Naive thymus-derived CD4-positive, alpha-beta T cell (primary cell): ENCODE measurements at regions not wholly inside any gene's neighbourhood (a gene's known extent, or its start where the extent isn't known, plus 50 kb on each side); places are given as distances from the start of the nearest gene placed in this dataset.

ENCODE experiments used
- ATAC-seq: fragments of 150-1000 bp; cut with Tn5 transposase; 2 replicates; pipeline ENCODE4 v1.10.0; 2021; ENCODE audit warnings: mild to moderate bottlenecking, moderate library complexity
- CTCF ChIA-PET: fragments of 350-600 bp; sonication (Branson Sonifier 250); formaldehyde crosslinking; loops from one replicate; lab custom pipeline; 2021; ENCODE audit warnings: antibody characterized with exemption; lab: Charles Lee
- POLR2A ChIA-PET: fragments of 350-600 bp; sonication (Branson Sonifier 250); formaldehyde crosslinking; loops from one replicate; lab custom pipeline; 2021; ENCODE audit warnings: antibody characterized with exemption, inconsistent platforms; lab: Charles Lee
- DNase-seq, 9 donors: peaks; one replicate each; pipeline versions ENCODE4 v3.0.0 to v3.0.0-alpha.2; 2020 to 2022; ENCODE audit warnings: mixed read lengths in 1 of 9
- H3K27ac ChIP-seq: one replicate; pipeline ENCODE4 v1.7.0; 2013; ENCODE audit warnings: mild to moderate bottlenecking, low read depth, low read length, moderate library complexity
- H3K27me3 ChIP-seq, 2 donors: one replicate each; pipeline ENCODE4 v1.7.0; 2013; ENCODE audit warnings: low read length in 2 of 2, mild to moderate bottlenecking in 2 of 2, moderate library complexity in 2 of 2; ENCODE audit not compliant: control insufficient read depth in 2 of 2, insufficient read depth in 2 of 2
- H3K36me3 ChIP-seq, 3 experiments: 1 replicate in 2 of 3; 2 replicates in 1 of 3; pipeline ENCODE4 v1.7.0; 2013; ENCODE audit warnings: low read length in 3 of 3, mild to moderate bottlenecking in 3 of 3, moderate library complexity in 1 of 3; ENCODE audit not compliant: insufficient read depth in 3 of 3, control insufficient read depth in 2 of 3
- H3K4me1 ChIP-seq, 2 donors: one replicate each; pipeline ENCODE4 v1.7.0; 2013; ENCODE audit warnings: low read length in 2 of 2, mild to moderate bottlenecking in 2 of 2, moderate library complexity in 1 of 2; ENCODE audit not compliant: control insufficient read depth in 2 of 2, insufficient read depth in 2 of 2
- H3K4me3 ChIP-seq: 2 replicates; pipeline ENCODE4 v1.7.0; 2013; ENCODE audit warnings: mild to moderate bottlenecking, low read length
- H3K9me3 ChIP-seq, 3 experiments: 1 replicate in 2 of 3; 2 replicates in 1 of 3; pipeline ENCODE4 v1.7.0; 2013; ENCODE audit warnings: low read length in 3 of 3; ENCODE audit not compliant: control insufficient read depth in 2 of 3
- H3K27ac Mint-ChIP-seq, 9 donors: one replicate each; pipeline ENCODE4 v1.8.0; 2020 to 2022; ENCODE audit warnings: mixed read lengths in 9 of 9, mild to moderate bottlenecking in 8 of 9, moderate library complexity in 5 of 9, inconsistent platforms in 2 of 9
- H3K27me3 Mint-ChIP-seq, 5 donors: one replicate each; pipeline ENCODE4 v1.8.0; 2021 to 2022; ENCODE audit warnings: mixed read lengths in 5 of 5, mild to moderate bottlenecking in 1 of 5
- H3K36me3 Mint-ChIP-seq, 5 donors: one replicate each; pipeline ENCODE4 v1.8.0; 2020 to 2022; ENCODE audit warnings: mixed read lengths in 5 of 5, mild to moderate bottlenecking in 3 of 5, inconsistent platforms in 1 of 5
- H3K4me1 Mint-ChIP-seq, 7 donors: one replicate each; pipeline ENCODE4 v1.8.0; 2020 to 2022; ENCODE audit warnings: mixed read lengths in 7 of 7, mild to moderate bottlenecking in 3 of 7, inconsistent platforms in 1 of 7
- H3K4me3 Mint-ChIP-seq, 10 donors: one replicate each; pipeline ENCODE4 v1.8.0; 2020 to 2022; ENCODE audit warnings: mild to moderate bottlenecking in 10 of 10, mixed read lengths in 10 of 10, moderate library complexity in 6 of 10, inconsistent platforms in 2 of 10
- H3K9me3 Mint-ChIP-seq, 11 donors: one replicate each; pipeline ENCODE4 v1.8.0; 2020 to 2022; ENCODE audit warnings: mixed read lengths in 11 of 11, mild to moderate bottlenecking in 4 of 11, inconsistent platforms in 1 of 11, moderate library complexity in 1 of 11
- intact Hi-C, 2 donors: fragments of 100-400 bp; cut with micrococcal nuclease; formaldehyde crosslinking; loops; one replicate each; pipeline ENCODE4 v1.15.1; 2023

- H3K27ac Mint-ChIP-seq: no peak overlapping the region
- no peaks in the 10 kb centered on the region for H3K36me3 Mint-ChIP-seq
- intact Hi-C loops: no loop called here
- ChIA-PET POLR2A (no interaction called here), CTCF (no interaction called here)
- H3K4me3 Mint-ChIP-seq: no peak overlapping the region
- no peaks in the 10 kb centered on the region for H3K4me1 Mint-ChIP-seq
- Histone ChIP-seq H3K27me3 (no peaks in the 10 kb centered on the region), H3K4me1 (no peaks in the 10 kb centered on the region), H3K4me3 (no peak overlapping the region), H3K36me3 (no peaks in the 10 kb centered on the region), H3K27ac (no peak overlapping the region), H3K9me3 (no peaks in the 10 kb centered on the region)
- DNase-seq (no peak), ATAC-seq (no peak)
- peaks cover 0 to 19% (median 6%) of the 10 kb centered on the region in 11 donors for H3K9me3 Mint-ChIP-seq
- no peaks in the 10 kb centered on the region for H3K27me3 Mint-ChIP-seq
Observed at GRCh38 chr16:52597073-52597771, 50.3 kb upstream of the TOX3 start.
